SU-DHL-6 (cell line): ENCODE measurements at regions not wholly inside any gene's neighbourhood (a gene's known extent, or its start where the extent isn't known, plus 50 kb on each side); places are given as distances from the start of the nearest gene placed in this dataset.

ENCODE experiments used
- H2AFZ ChIP-seq: fragments of 200-600 bp; sonication (generic); 2 replicates; pipeline ENCODE4 v1.6.1; 2014; ENCODE audit warnings: low read depth, mild to moderate bottlenecking, moderate library complexity, mixed read lengths, antibody characterized with exemption, low read length; ENCODE audit not compliant: severe bottlenecking
- H3F3A ChIP-seq: fragments of 200-600 bp; shearing (Covaris generic); 2 replicates; pipeline ENCODE4 v1.6.0; 2016; ENCODE audit warnings: antibody characterized with exemption, mild to moderate bottlenecking; ENCODE audit not compliant: insufficient read depth
- H3K27ac ChIP-seq: fragments of 200-600 bp; sonication (generic); 2 replicates; pipeline ENCODE4 v1.5.1; 2016; ENCODE audit warnings: low read depth, mild to moderate bottlenecking, low read length, moderate library complexity, mixed read lengths
- H3K27me3 ChIP-seq: fragments of 200-600 bp; sonication (generic), shearing (Covaris generic); 2 replicates; pipeline ENCODE4 v1.6.0; 2014; ENCODE audit warnings: mild to moderate bottlenecking, low read length
- H3K36me3 ChIP-seq: fragments of 200-600 bp; sonication (generic); 2 replicates; pipeline ENCODE4 v1.6.1; 2014; ENCODE audit warnings: mild to moderate bottlenecking, low read length, mixed read lengths
- H3K4me2 ChIP-seq: fragments of 300-600, 200-600 bp; shearing (Covaris generic), sonication (generic); 2 replicates; pipeline ENCODE4 v1.6.0; 2014; ENCODE audit warnings: low read length, low read depth, mild to moderate bottlenecking; ENCODE audit not compliant: poor library complexity, severe bottlenecking
- H3K4me3 ChIP-seq: fragments of 200-600 bp; sonication (generic); 2 replicates; pipeline ENCODE4 v1.5.1; 2014; ENCODE audit warnings: antibody characterized with exemption, low read length, mild to moderate bottlenecking, mixed read lengths; ENCODE audit not compliant: insufficient read depth, poor library complexity, severe bottlenecking
- H3K79me2 ChIP-seq: fragments of 200-600 bp; sonication (generic); 2 replicates; pipeline ENCODE4 v1.6.1; 2014; ENCODE audit warnings: mild to moderate bottlenecking, low read length, moderate library complexity; ENCODE audit not compliant: insufficient read depth
- H3K9ac ChIP-seq: fragments of 200-600 bp; sonication (generic); 2 replicates; pipeline ENCODE4 v1.7.0; 2014; ENCODE audit warnings: mild to moderate bottlenecking, low read length
- H3K9me2 ChIP-seq: fragments of 200-600 bp; sonication (generic); replicated peaks from 2 replicates; pipeline ENCODE4 v1.6.1; 2014; ENCODE audit warnings: low read length; ENCODE audit not compliant: insufficient read depth
- H3K9me3 ChIP-seq: fragments of 200-600 bp; sonication (generic); 2 replicates; pipeline ENCODE4 v1.6.1; 2014; ENCODE audit warnings: low read length, mixed read lengths; ENCODE audit not compliant: insufficient read depth
- H4K20me1 ChIP-seq: fragments of 200-600 bp; sonication (generic); 2 replicates; pipeline ENCODE4 v1.6.1; 2014; ENCODE audit warnings: low read depth, mild to moderate bottlenecking, antibody characterized with exemption, low read length, moderate library complexity, mixed read lengths
- CTCF ChIP-seq: fragments of 200-600 bp; sonication (generic); IDR thresholded peaks from one replicate; pipeline ENCODE4 v1.5.1; 2017; ENCODE audit warnings: antibody characterized with exemption, mild to moderate bottlenecking, low read length, moderate library complexity; ENCODE audit not compliant: insufficient read depth, poor library complexity, severe bottlenecking
- EZH2phosphoT487 ChIP-seq: fragments of 200-600 bp; sonication (generic), shearing (Covaris generic); conservative IDR thresholded peaks from 2 replicates; pipeline ENCODE4 v1.6.1; 2018; ENCODE audit warnings: mild to moderate bottlenecking, antibody characterized with exemption, low read length, moderate library complexity, mixed read lengths

- no peak overlapping the region for H3K4me2 ChIP-seq
- no peaks in the 10 kb centered on the region for H3K9me3 ChIP-seq
- H3K79me2 ChIP-seq, result no peaks in the 10 kb centered on the region
- no peaks in the 10 kb centered on the region for H3F3A ChIP-seq
- H3K27me3 ChIP-seq, result no peaks in the 10 kb centered on the region
- no peaks in the 10 kb centered on the region for H4K20me1 ChIP-seq
- no peaks in the 10 kb centered on the region for H3K36me3 ChIP-seq
- H2AFZ ChIP-seq, result no peak overlapping the region
- TF ChIP-seq CTCF (no peak), EZH2phosphoT487 (no peak)
- no peaks in the 10 kb centered on the region; the same call in 1 of the 2 replicates for H3K9me2 ChIP-seq
- H3K27ac ChIP-seq, result no peak overlapping the region
- H3K4me3 ChIP-seq, result no peak overlapping the region
- no peak overlapping the region for H3K9ac ChIP-seq
These were observed 77.2 kb upstream of the CDC42BPA start for GRCh38 chr1:227395426-227396028.

- Histone ChIP-seq H3K9me2 (no peaks in the 10 kb centered on the region; the same call in 1 of the 2 replicates), H3K9me3 (no peaks in the 10 kb centered on the region), H3K36me3 (no peaks in the 10 kb centered on the region), H3K4me2 (no peak overlapping the region), H3K9ac (no peak overlapping the region), H4K20me1 (no peaks in the 10 kb centered on the region), H3K27ac (no peak overlapping the region), H3F3A (no peaks in the 10 kb centered on the region), H3K27me3 (no peaks in the 10 kb centered on the region), H2AFZ (no peak overlapping the region), H3K79me2 (no peaks in the 10 kb centered on the region), H3K4me3 (no peak overlapping the region)
- TF ChIP-seq CTCF, result no peak
These were observed 74.9 kb upstream of the CDC42BPA start for GRCh38 chr1:227392984-227393764.

- Histone ChIP-seq H3K4me3 (no peak overlapping the region), H3K27me3 (no peaks in the 10 kb centered on the region), H3F3A (no peaks in the 10 kb centered on the region), H3K4me2 (no peak overlapping the region), H3K9me2 (no peaks in the 10 kb centered on the region), H3K36me3 (no peaks in the 10 kb centered on the region), H3K27ac (no peak overlapping the region), H3K9ac (no peak overlapping the region), H2AFZ (no peak overlapping the region), H4K20me1 (no peaks in the 10 kb centered on the region), H3K9me3 (no peaks in the 10 kb centered on the region), H3K79me2 (no peaks in the 10 kb centered on the region)
- TF ChIP-seq EZH2phosphoT487 (no peak), CTCF (no peak)
These were observed 73.6 kb upstream of the CDC42BPA start for GRCh38 chr1:227391879-227392278.
